Putamen (tissue), 1 donor: ENCODE measurements at regions not wholly inside any gene's neighbourhood (a gene's known extent, or its start where the extent isn't known, plus 50 kb on each side); places are given as distances from the start of the nearest gene placed in this dataset.

Experiments
- DNase-seq: peaks from one replicate; pipeline ENCODE4 v3.0.0-alpha.2; 2016; ENCODE audit warnings: low spot score

DNA sequence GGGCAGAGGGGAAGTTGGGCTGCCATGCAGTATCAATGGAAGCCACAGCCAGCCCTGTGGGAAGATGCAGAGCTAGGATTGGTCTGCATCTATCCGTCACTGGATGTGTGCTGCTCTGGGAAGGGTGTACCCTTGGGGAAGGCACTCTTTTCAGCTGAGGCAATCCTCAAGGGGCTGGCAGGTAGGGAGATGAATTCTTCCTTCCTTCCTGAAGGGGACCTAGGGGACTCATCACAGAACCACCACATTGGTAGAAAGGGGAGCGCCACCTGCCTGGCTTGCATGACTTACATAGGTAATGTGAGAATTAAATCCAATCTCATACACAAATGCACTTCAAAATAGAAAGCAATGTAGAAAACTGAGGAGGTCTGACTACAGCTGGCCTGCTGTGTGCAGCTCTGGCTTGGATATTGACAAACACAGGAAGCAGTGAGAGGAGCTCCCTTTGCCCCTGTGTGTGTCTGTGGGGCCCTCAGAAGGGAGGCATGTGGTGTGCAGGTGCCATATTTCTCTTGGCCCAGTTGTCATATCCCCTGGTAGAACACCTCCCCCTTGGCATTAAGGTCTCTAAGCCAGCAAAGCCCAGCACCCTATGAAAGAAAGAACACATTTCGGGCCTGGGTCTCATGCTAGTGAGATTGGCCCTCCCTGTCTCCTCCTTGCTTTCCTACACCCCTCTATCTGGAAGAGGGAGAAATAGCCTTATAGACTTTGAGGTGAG is 260.3 kb upstream of the MOCS1 start:
- no peak for DNase-seq

DNA sequence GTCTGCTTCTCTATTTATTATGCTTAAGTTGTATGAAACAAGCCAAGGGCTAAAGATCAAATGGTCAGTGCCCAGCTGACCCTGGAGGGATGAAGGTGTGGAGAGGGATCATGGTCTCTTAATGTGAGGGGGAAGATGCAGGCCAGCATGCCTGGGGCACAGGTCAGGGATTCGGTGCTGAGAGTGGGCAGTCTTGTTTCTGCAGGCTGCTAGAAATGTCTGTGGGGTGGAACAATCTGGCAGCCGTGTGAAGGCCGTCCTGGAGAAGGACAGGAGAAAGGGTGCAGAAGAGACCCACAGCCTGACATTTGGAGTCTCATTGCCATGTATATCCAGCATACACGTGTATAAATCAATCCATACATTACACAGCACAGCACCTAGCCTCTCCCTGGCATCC is 258.3 kb upstream of the MOCS1 start:
- DNase-seq: no peak

- no peak for DNase-seq
Observed at GRCh38 chr6:40188931-40189330, 254.7 kb upstream of the MOCS1 start.

GRCh38 chr6:40187535-40188144 is 253.4 kb upstream of the MOCS1 start:
- DNase-seq: no peak

- no peak for DNase-seq
Observed at GRCh38 chr6:40185486-40185885, 251.2 kb upstream of the MOCS1 start.

- DNase-seq: no peak
Observed at GRCh38 chr6:40183902-40184301, 249.6 kb upstream of the MOCS1 start.

- no peak for DNase-seq
Observed at GRCh38 chr6:40181367-40181766, 247.1 kb upstream of the MOCS1 start.

DNA sequence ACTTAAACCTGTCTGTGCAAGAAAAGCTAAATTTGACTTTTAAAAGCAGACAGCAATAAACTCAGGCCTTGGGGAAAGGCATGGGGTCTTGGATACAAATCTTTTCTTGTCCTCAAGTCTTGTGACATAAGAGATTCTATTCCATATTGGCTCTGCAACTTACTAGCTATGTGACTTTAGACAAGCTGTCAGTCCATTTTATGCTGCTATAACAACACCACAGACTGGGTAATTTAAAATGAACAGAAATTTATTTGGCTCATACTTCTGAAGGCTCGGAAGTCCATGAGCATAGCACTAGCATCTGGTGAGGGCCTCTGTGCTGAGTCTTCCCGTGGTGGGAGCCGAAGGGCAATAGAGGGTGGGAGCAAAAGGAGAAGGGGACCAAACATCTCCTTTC is 246.0 kb upstream of the MOCS1 start:
- no peak for DNase-seq

DNA sequence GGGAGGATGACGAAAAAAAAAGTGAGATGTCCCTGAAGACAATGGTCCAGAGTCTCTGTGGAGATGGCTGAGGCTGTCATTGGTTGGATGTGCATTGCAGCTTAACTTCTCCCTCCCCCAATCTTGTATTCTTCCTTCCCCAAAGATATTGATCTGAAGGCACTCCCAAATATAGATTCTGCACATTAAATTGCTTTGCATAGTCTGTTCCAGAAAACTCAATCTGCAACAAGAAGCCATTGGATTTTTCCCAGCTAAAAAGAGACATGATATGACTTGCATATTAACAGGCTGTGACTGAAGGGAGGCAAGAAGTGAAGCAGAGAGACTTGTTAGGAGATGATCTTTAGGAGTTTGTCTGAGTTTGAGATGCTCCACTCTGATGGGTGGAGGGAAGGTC is 245.2 kb upstream of the MOCS1 start:
- DNase-seq: no peak

GRCh38 chr6:40177598-40177997 is 243.3 kb upstream of the MOCS1 start:
- no peak for DNase-seq

DNA sequence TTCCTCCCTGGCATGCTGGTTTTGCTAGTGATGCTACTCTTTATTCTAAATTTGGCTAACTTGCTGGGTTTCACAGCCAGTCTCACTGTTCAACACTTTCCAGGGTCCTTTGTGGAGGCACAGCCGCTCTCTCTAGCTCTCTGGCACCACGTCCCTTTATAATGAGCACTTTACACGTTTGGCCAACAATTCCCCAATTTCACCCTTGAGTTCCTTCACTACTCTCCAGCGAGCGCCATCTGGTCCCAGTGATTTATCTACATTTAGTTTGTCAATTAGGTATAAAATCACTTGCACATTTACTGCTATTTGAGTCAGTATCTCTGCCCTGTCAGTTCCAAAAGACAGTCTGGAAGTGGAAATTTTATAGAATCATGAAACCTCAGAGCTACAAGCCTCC is 241.9 kb upstream of the MOCS1 start:
- no peak for DNase-seq

- DNase-seq: no peak
Observed at GRCh38 chr6:40172272-40172671, 238.0 kb upstream of the MOCS1 start.

GRCh38 chr6:40171343-40171742 is 237.1 kb upstream of the MOCS1 start:
- DNase-seq: no peak

- no peak for DNase-seq
Observed at GRCh38 chr6:40170856-40171255, 236.6 kb upstream of the MOCS1 start.

DNA sequence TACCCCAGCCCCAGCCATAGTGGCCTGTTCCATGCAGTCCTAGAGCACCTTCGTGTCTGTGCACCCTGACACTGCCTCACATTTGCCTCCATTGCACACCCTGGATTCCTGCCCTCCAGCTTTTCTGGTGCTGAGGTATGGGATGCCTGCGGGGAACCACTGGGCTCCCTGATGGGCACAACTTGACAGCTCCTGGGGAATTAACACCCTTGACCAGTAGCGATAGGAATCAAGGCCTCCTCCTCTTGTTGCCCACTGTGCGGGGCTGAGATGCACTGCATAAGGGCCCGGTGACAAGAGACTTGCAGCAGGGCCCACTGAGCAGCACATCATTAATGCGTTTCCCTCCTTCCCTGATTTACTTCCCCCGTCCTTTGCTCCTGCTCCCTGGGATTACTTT is 235.6 kb upstream of the MOCS1 start:
- DNase-seq: no peak

GRCh38 chr6:40166963-40167362 is 232.7 kb upstream of the MOCS1 start:
- DNase-seq: no peak

GRCh38 chr6:40165036-40165709 is 230.9 kb upstream of the MOCS1 start:
- DNase-seq: no peak

- DNase-seq: peak; percentile 63
Observed at GRCh38 chr6:40164345-40164755, 230.1 kb upstream of the MOCS1 start.

DNA sequence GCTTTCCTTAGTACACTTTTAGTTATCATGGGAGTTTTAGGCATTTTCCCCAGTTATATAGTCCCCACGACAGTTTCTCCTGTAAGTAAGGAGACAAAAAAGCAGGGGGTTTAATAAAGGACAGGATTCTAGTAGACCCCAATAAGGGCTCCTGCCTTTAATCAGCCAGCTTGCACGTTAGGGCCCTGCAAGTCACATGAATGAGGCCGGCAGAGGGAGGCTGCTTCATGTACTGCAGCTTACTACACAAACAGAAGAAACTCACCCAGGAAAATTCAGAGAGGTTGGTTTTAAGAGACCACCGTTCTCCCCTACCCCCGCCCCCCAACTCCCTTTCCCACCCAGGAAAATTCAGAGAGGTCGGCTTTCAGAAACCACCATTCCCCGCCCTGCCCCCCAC is 229.7 kb upstream of the MOCS1 start:
- DNase-seq: no peak

- DNase-seq: no peak
Observed at GRCh38 chr6:40162074-40162473, 227.8 kb upstream of the MOCS1 start.

DNA sequence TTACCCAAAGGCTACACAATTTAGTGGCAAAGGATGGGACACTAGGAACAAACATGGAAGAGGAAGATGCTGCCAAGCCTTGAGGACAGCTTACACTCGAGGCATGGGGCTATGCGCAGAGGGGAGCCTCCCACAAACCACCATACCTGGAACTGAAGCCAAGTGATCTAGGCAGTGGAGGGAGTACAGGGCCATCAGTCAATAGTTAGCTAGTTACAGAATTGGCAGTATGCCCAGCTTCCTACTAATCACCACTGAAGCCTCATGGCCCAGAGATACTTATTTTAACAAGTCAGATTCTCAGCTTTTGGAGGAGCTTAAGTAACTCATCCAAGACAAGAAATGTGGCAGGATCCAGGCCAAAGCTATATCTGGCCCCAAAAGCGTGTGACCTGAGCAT is 226.6 kb upstream of the MOCS1 start:
- no peak for DNase-seq

DNA sequence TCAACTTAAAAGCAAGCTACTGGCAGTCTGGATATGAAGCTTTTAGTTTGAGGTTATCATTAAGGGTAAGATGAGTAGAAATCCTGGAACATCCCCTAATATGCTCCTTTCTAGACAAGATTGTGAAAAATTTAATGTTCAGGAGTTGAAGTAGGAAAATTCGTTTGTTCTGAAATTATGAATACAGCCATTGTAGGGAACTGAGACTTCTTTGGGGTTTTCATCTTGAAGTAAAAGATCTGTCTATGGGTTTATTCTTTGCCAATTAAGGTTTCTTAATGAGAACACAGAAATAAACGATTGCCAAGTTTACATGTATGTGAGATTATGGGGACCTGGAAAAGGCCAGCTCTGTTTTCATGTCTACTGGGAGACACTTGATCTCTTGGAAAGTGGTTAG is 225.6 kb upstream of the MOCS1 start:
- DNase-seq: no peak

GRCh38 chr6:40152701-40153436 is 218.6 kb upstream of the MOCS1 start:
- DNase-seq: no peak
